GM13976 (cell line): ENCODE measurements at regions not wholly inside any gene's neighbourhood (a gene's known extent, or its start where the extent isn't known, plus 50 kb on each side); places are given as distances from the start of the nearest gene placed in this dataset.

Source experiments
- DNase-seq: peaks from one replicate; pipeline ENCODE4 v3.0.0; 2012; ENCODE audit warnings: low spot score
- CTCF ChIP-seq: IDR thresholded peaks from 2 replicates; pipeline ENCODE4 v1.5.1; 2012; ENCODE audit warnings: borderline replicate concordance, mild to moderate bottlenecking; ENCODE audit not compliant: insufficient read depth; ENCODE audit errors: extremely low read depth, missing control alignments, control extremely low read depth
- in situ Hi-C: fragments of 300-500 bp; cut with MboI; formaldehyde crosslinking; loops from one replicate; pipeline ENCODE4 v1.12.0; 2022; ENCODE audit warnings: low sequenced_read_pairs, mixed read lengths, inconsistent platforms; ENCODE audit not compliant: unreplicated experiment

- TF ChIP-seq CTCF = no peak
- no peak for DNase-seq
- in situ Hi-C loops = no loop called here
Observed at GRCh38 chr3:168808596-168808995, 712.9 kb upstream of the GOLIM4 start.

GRCh38 chr3:168807448-168807847 lies 711.7 kb upstream of the GOLIM4 start:
- DNase-seq = no peak
- in situ Hi-C loops = no loop called here
- no peak for TF ChIP-seq CTCF

DNA sequence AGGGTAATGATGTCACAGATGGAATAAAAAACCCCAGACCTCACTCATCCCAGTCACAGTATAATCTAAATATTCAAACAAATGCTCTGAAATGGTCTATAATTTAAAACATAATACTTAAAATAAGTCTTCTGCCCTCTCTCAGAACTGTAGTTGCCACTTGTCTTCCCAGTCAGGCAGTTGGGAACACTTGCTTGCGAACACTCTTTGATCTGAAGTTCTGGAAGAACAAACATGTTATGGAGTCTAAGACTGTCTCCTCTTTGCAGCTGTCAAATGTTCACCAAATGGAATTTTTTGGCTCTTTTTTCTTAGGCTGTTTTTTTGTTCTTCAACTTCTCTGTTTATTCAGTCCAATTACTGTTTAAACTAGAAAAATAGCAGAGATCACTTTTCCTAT lies 711.1 kb upstream of the GOLIM4 start:
- no peak for TF ChIP-seq CTCF

GRCh38 chr3:168803536-168803935 lies 707.8 kb upstream of the GOLIM4 start:
- TF ChIP-seq CTCF = no peak
- in situ Hi-C loops = no loop called here
- no peak for DNase-seq

More for the DNA sequence above, 711.1 kb upstream of the GOLIM4 start:
- in situ Hi-C loops = no loop called here
- DNase-seq = no peak

- in situ Hi-C loops = no loop called here
- DNase-seq = no peak
- TF ChIP-seq CTCF = no peak
Observed at GRCh38 chr3:168802766-168803165, 707.0 kb upstream of the GOLIM4 start.

GRCh38 chr3:168801794-168802193 lies 706.1 kb upstream of the GOLIM4 start:
- in situ Hi-C loops = no loop called here
- DNase-seq = no peak
- TF ChIP-seq CTCF = no peak

DNA sequence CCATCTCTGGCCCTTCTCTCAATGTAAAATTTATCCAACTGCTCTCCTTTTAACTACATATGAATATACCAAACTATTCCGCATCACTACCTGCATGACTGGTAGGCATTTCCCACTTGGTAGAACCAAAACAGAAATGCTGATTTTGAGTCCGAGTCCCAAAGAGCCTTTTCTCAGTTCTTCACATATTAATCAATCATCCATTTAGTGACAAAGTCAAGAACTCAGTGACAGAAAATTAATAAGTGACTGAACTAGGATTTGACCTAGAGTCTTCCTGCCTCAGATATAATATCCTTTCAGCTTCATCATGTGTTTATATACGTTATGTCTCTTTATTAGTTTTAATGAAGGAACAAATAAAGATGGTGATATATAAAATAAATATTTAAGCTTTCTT lies 700.6 kb upstream of the GOLIM4 start:
- TF ChIP-seq CTCF = no peak

More for the DNA sequence above, 700.6 kb upstream of the GOLIM4 start:
- in situ Hi-C loops = no loop called here
- DNase-seq = no peak
